Caco-2 (cell line): ENCODE measurements at regions not wholly inside any gene's neighbourhood (a gene's known extent, or its start where the extent isn't known, plus 50 kb on each side); places are given as distances from the start of the nearest gene placed in this dataset.
A peak's percentile ranks its signal among the peaks of the same experiment; 100 is the strongest.

Experiments used
- BruUV-seq: library from RNA; stranded (reverse); fragments of 400-500 nt; replicated peaks from 2 replicates; lab custom pipeline; 2021; lab: Mats Ljungman, UMichigan
- CTCF ChIA-PET: fragments of 300-600 bp; sonication (Branson Sonifier 250); formaldehyde crosslinking; loops from one replicate; lab custom pipeline; 2022; ENCODE audit warnings: antibody characterized with exemption; lab: Charles Lee
- POLR2A ChIA-PET: fragments of 300-600 bp; sonication (Branson Sonifier 250); formaldehyde crosslinking; loops from one replicate; lab custom pipeline; 2022; ENCODE audit warnings: antibody characterized with exemption; lab: Charles Lee
- DNase-seq, 2 experiments: peaks; one replicate each; pipeline versions ENCODE4 v3.0.0 to v3.0.0-alpha.2; 2020 to 2022
- H3K27me3 ChIP-seq: replicated peaks from 2 replicates; pipeline ENCODE4 v1.6.0; 2011; ENCODE audit warnings: low read length; ENCODE audit not compliant: control insufficient read depth, insufficient read depth
- H3K36me3 ChIP-seq: 2 replicates; pipeline ENCODE4 v1.5.1; 2011; ENCODE audit warnings: low read length; ENCODE audit not compliant: control insufficient read depth, insufficient read depth
- H3K4me1 ChIP-seq: fragments of 250-450 bp; sonication (Bioruptor Pico); 2 replicates; pipeline ENCODE4 v1.5.1; 2020; ENCODE audit warnings: mild to moderate bottlenecking
- H3K4me3 ChIP-seq: 2 replicates; pipeline ENCODE4 v1.5.1; 2011; ENCODE audit warnings: low read depth, mild to moderate bottlenecking, control low read depth, low read length
- H3K9me3 ChIP-seq: fragments of 250-450 bp; sonication (Bioruptor Pico); 2 replicates; pipeline ENCODE4 v1.5.1; 2020; ENCODE audit warnings: mild to moderate bottlenecking, moderate library complexity
- H3K27ac Mint-ChIP-seq: one replicate; pipeline ENCODE4 v1.8.0; 2022; ENCODE audit warnings: mixed read lengths; ENCODE audit not compliant: unreplicated experiment
- H3K27me3 Mint-ChIP-seq: one replicate; pipeline ENCODE4 v1.8.0; 2022; ENCODE audit warnings: mixed read lengths; ENCODE audit not compliant: insufficient read depth, unreplicated experiment
- H3K36me3 Mint-ChIP-seq: one replicate; pipeline ENCODE4 v1.8.0; 2022; ENCODE audit warnings: mild to moderate bottlenecking, mixed read lengths; ENCODE audit not compliant: insufficient read depth, unreplicated experiment
- H3K4me1 Mint-ChIP-seq: one replicate; pipeline ENCODE4 v1.8.0; 2022; ENCODE audit warnings: low read depth, mixed read lengths; ENCODE audit not compliant: unreplicated experiment
- H3K4me3 Mint-ChIP-seq: one replicate; pipeline ENCODE4 v1.8.0; 2022; ENCODE audit warnings: mild to moderate bottlenecking, moderate library complexity, mixed read lengths; ENCODE audit not compliant: unreplicated experiment
- H3K9me3 Mint-ChIP-seq: one replicate; pipeline ENCODE4 v1.8.0; 2022; ENCODE audit warnings: mixed read lengths; ENCODE audit not compliant: unreplicated experiment
- CTCF ChIP-seq, 2 experiments: fragments of 200-600 bp in 1 of 2; IDR thresholded peaks; 1 replicate in 1 of 2; 2 replicates in 1 of 2; pipeline versions ENCODE4 v1.5.1 to v1.8.0; 2011 to 2022; ENCODE audit warnings: antibody characterized with exemption in 1 of 2, control low read depth in 1 of 2, inconsistent platforms in 1 of 2, low read depth in 1 of 2, low read length in 1 of 2, mild to moderate bottlenecking in 1 of 2, moderate library complexity in 1 of 2; ENCODE audit not compliant: insufficient read depth in 1 of 2, severe bottlenecking in 1 of 2, unreplicated experiment in 1 of 2
- intact Hi-C: fragments of 100-400 bp; cut with micrococcal nuclease; formaldehyde crosslinking; loops from one replicate; pipeline ENCODE4 v1.10.0; 2022; ENCODE audit not compliant: unreplicated experiment

- no peak for DNase-seq
- no peaks in the 10 kb centered on the region for H3K27me3 ChIP-seq
- no TSS peak for BruUV-seq
- TF ChIP-seq CTCF (IDR thresholded peaks at IDR 0.05; ENCODE audit: insufficient read depth in 1 of 2, low read depth in 1 of 2, low read length in 1 of 2, severe bottlenecking in 1 of 2, unreplicated experiment in 1 of 2) = no peak
- intact Hi-C loops = no loop called here
- no peaks in the 10 kb centered on the region for H3K36me3 Mint-ChIP-seq
- peaks cover 14% of the 10 kb centered on the region for H3K4me1 Mint-ChIP-seq
- ChIA-PET CTCF (no interaction called here), POLR2A (no interaction called here)
- H3K9me3 ChIP-seq = no peaks in the 10 kb centered on the region; the same call in 1 of the 2 replicates
- no peak overlapping the region for H3K4me3 ChIP-seq
- H3K27me3 Mint-ChIP-seq = no peaks in the 10 kb centered on the region
- peaks cover 10% of the 10 kb centered on the region for H3K4me1 ChIP-seq
- no peak overlapping the region for H3K4me3 Mint-ChIP-seq
- H3K27ac Mint-ChIP-seq = no peak overlapping the region
- H3K36me3 ChIP-seq = no peaks in the 10 kb centered on the region
- H3K9me3 Mint-ChIP-seq = peaks cover 8% of the 10 kb centered on the region
These were observed 619.5 kb upstream of the FANCL start for GRCh38 chr2:58860586-58860985.

GRCh38 chr2:58856100-58856499 is 615.0 kb upstream of the FANCL start:
- Mint-ChIP-seq H3K4me1 (peaks cover 14% of the 10 kb centered on the region), H3K27me3 (no peaks in the 10 kb centered on the region), H3K27ac (peak overlapping the region; percentile 59), H3K36me3 (no peaks in the 10 kb centered on the region), H3K4me3 (peak overlapping the region; percentile 68), H3K9me3 (no peaks in the 10 kb centered on the region)
- ChIA-PET CTCF (interaction anchor here (0.8 kb wide), 1 partner anchor 16 kb away, joined by 3 read pairs; no protein-coding TSS in a partner anchor), POLR2A (no interaction called here)
- H3K4me1 ChIP-seq = peaks cover 11% of the 10 kb centered on the region
- no peak for TF ChIP-seq CTCF (IDR thresholded peaks at IDR 0.05; ENCODE audit: insufficient read depth in 1 of 2, low read depth in 1 of 2, low read length in 1 of 2, severe bottlenecking in 1 of 2, unreplicated experiment in 1 of 2)
- H3K9me3 ChIP-seq = no peaks in the 10 kb centered on the region; the same call in 1 of the 2 replicates
- no TSS peak for BruUV-seq
- intact Hi-C loops = loop anchor here (1.0 kb wide), 2 partner anchors 14 kb away; no protein-coding TSS in a partner anchor
- no peaks in the 10 kb centered on the region for H3K36me3 ChIP-seq
- peak; percentile 39 to 42 for DNase-seq
- H3K27me3 ChIP-seq = no peaks in the 10 kb centered on the region
- no peak overlapping the region for H3K4me3 ChIP-seq

- POLR2A ChIA-PET = no interaction called here
- Histone ChIP-seq H3K9me3 (no peaks in the 10 kb centered on the region; the same call in 1 of the 2 replicates), H3K4me3 (no peak overlapping the region), H3K36me3 (no peaks in the 10 kb centered on the region), H3K4me1 (peaks cover 11% of the 10 kb centered on the region), H3K27me3 (no peaks in the 10 kb centered on the region)
- CTCF ChIA-PET = no interaction called here
- H3K4me3 Mint-ChIP-seq = no peak overlapping the region
- no TSS peak for BruUV-seq
- no peaks in the 10 kb centered on the region for H3K36me3 Mint-ChIP-seq
- no peak for DNase-seq
- TF ChIP-seq CTCF (IDR thresholded peaks at IDR 0.05; ENCODE audit: insufficient read depth in 1 of 2, low read depth in 1 of 2, low read length in 1 of 2, severe bottlenecking in 1 of 2, unreplicated experiment in 1 of 2) = no peak
- intact Hi-C loops = no loop called here
- H3K9me3 Mint-ChIP-seq = no peaks in the 10 kb centered on the region
- H3K27me3 Mint-ChIP-seq = no peaks in the 10 kb centered on the region
- no peak overlapping the region for H3K27ac Mint-ChIP-seq
- peaks cover 14% of the 10 kb centered on the region for H3K4me1 Mint-ChIP-seq
These were observed 612.3 kb upstream of the FANCL start for GRCh38 chr2:58853420-58853819.
